ENCODE measurements at regions not wholly inside any gene's neighbourhood (a gene's known extent, or its start where the extent isn't known, plus 50 kb on each side); places are given as distances from the start of the nearest gene placed in this dataset.
A peak's percentile ranks its signal among the peaks of the same experiment; 100 is the strongest.
"Not testable (repeated sequence)": the region's sequence is repeated elsewhere in the genome, so short reads cannot be mapped to it uniquely, and the experiment has no call there.

DNA sequence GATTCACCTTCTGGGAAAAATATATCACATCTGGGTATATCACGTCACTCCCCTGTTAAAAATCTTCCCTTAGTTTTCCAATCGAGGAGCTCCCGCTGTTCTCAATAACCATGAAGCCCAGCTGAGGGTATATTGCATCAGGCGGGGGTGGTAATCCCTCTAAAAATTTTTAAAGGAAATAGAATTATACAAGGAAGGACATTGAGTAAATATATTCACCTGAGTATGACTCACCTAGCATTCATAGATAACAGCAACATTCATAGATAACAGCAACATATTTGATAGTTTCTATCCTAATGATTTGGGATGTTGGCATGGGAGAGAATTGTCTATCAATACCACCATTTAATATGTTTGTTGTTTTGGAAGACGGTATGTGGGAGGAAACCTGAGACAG is 473.6 kb downstream of the RMST start:
- DNase-seq: no peak

DNA sequence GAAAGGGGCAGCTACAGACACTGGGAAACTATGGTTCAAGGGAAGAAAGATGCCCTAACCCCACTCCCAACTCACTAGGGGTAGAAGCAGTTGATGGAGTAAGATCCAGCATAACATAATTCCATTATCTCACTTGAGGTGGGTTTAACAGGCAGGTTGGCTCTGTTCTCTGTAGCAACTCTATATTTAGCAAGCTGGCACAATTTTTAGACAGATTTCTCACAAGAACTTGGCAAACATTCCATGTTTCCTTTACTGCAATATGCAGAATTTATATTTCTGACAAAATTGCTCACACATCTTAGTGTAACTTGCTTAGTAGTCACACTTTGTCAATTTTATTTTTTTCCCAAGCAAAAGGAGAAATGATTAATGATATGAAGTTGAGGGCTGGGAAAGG is 475.4 kb downstream of the RMST start:
- no peak for DNase-seq

DNA sequence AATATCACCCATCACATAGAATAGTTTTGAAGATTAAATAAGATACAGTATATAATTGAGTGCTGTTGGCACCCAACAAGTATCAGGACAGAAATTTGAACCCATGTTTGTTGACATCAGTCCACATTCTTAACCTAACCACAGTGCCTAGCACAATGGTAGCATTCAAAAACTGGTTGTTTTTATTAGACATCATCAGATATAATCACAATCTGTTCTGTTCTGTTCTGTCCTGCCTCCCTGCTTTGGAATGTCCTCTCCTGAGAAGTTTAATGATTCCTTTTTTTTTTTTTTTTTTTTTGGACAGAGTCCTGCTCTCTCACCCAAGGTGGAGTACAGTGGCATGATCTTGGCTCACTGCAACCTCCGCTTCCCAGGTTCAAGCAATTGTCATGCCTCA is 476.6 kb downstream of the RMST start:
- DNase-seq: no peak

DNA sequence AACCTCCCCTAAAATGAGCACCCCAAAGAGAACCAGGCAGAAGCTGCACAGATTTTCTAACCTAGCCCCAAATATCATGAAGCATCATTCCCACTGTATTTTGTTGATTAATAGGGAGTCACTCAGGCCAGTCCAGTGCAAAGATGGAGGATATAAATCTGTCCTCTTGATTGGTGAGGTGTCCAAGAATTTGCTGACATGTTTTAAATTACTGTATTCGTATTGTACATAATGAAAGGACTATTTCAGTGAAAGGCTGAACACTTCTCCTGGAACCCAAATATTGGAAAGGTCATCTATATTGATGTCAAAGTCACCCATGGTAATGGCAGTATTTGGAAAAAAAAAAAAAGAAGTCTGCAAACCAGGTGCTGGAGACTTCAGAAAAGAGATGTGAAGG is 477.5 kb downstream of the RMST start:
- no peak for DNase-seq

DNA sequence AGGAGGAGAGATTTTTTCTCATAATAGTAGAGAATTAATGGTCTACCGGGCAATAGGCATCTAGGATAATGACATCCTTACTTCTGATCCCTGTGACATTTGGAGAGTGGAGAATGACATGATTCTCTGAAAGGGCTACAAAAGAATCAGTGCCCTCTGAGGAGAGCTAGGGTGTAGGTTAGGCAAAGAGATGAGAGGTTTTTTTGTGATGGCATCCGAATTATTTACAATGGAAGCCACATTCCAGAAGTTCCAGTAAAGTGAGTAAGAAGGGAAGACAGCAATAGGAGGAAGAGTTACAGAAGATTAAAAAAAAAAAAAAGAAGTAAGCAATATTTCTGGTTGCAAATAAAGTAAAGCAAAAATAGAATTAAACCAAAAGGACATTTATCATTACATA is 478.0 kb downstream of the RMST start:
- DNase-seq: no peak

DNA sequence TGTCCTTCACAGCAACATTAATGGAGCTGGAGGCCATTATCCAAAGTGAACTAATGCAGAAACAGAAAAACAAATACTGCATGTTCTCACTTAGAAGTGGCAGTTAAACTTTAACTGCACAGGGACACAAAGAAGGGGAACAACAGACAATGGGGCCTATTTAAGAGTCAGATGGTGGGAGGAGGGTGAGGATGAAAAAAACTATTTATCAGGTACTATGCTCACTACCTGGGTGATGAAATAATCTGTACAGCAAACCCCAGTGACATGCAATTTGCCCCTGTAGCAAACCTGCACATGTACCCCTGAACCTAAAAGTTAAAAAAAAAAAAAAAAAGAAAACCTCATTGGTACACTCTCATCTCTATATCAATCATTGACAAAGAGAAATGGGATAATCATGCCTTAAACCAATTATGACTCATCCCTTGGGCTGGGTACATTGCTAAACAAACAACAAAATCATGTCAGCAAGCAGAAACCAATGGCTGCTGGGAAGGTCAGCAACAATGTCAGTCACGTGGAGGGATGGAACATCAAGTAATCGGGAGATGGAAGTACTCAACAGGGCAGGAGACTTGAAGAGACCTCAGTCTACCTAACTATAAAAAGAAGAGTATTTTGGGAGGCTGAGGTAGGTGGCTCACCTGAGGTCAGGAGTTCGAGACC is 479.2 kb downstream of the RMST start:
- DNase-seq: no peak

DNA sequence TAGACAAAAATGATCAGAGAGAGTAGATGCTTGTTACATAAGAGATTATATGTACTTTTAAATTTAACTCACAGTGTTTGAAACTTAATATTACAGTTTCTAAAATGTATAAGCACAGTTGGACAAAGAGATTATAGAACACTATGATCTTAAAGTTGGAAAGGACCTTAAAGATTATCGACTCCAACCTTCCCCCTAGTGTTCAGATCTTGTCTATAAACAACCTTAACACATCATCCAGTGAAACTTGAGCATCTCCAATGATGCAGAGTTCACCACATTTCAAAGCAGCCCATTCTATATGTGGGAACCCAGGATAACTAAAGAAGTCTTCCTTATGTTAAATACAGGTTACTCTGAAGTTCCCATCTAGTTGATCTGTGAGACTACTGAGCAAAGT is 480.8 kb downstream of the RMST start:
- DNase-seq: no peak

DNA sequence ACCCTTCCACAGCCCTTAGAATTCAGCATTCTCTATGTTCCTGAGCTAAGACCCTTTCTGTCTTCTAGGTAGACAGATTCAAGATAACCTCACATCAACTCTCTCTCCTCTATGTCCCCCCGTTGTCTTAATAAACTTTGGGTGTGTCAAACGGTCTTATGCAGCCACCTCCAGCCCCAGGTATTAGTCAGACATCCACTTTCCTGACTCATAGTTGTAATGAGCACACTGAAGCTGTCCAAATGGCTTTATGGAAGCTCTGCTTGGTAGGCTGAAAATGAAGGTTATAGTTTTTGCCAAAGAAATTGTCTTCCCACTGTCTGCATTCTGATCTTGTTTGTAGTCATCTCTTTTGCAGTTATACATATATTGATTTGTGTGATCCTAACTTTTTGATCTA is 482.0 kb downstream of the RMST start:
- DNase-seq: no peak

DNA sequence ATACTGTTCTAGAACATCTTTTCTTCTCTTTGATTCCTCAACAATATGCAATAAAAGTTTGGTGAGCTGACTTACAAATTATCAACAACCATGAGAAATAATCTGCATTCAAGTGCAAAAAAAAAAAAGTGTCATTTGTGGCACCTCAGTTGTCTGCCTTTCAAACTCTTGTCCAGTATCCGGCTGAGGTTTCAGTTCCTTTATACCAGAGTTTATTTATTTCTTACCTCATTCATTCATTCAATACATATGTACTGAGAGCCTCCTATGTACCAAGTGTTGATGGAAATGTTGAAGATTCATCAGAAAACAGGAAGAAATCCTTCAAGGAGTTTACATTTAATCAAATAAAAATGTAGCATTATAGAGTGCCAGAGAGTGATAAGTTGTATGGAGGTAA is 484.1 kb downstream of the RMST start:
- DNase-seq: no peak

DNA sequence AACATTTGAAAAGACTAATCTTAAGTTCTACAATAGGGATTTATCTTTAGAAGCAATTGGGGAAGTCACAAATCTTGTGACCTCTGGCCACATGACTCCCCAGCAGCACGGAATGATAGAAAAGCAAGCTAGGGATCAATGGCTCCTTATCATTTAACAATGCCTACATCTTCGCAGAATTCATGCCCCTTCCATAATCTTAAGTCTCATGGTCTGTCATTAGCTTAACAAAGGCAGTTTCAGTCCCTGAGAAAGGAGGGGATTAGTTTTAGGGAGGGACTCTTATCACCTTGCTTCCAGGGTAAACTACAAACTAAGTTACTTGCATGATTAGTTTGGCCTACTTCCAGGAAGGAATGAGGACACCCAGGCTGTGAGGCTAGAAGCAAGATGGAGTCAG is 486.0 kb downstream of the RMST start:
- DNase-seq: no peak

DNA sequence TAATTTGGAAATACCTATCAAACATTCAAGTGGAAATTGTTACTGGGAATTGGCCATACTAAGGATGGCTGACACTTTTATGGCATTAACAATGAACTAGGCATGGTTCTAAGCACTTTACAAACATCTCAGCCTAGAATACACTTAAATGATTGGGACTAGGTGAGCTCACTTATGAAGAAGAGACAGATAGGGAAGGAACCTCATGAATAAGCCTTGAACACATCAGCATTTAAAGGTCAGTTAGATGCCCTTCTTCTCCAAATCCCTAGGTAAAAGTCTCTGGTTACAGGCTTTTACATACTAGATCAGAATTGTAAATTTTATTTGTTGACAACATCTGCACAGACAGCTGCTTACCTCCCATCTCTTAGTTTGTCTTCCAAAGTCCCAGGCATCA is 488.6 kb downstream of the RMST start:
- no peak for DNase-seq

DNA sequence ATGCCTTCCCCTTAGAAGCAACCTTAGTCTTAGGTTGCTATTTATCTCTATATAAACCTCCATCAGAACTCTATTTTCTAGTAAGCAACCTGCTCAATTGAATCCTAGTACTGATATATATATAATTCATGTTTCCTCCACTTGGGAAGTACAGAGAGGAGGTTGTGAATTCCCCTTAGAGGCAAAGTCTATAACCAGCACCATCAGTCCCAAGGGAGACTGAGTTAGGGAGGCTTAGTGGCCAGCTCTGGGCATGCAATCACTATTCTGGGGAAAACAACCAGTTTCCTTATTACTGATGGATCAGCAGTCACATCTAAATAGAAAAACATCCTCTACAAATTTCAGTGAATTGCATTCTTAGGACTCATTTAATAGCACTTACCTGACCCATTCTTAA is 489.1 kb downstream of the RMST start:
- DNase-seq: no peak

DNA sequence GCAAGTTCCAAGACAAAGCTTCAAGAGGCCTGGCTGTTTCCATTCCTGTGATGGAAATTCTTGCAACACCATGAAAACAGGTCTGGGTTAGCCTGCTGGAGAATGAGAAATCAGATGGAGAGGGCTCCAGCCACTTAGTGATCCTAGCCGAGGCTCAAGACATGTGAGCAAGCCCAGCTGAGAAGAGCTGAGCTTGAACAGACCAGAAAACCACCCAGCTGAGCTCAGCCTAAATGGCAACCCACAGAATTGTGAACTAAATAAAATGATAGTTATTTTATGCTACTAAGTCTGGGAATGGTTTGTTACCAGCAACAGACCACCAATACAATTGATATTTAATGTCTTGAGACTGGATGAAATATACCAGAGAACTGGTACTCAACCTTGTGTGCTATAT is 494.5 kb downstream of the RMST start:
- DNase-seq: no peak

DNA sequence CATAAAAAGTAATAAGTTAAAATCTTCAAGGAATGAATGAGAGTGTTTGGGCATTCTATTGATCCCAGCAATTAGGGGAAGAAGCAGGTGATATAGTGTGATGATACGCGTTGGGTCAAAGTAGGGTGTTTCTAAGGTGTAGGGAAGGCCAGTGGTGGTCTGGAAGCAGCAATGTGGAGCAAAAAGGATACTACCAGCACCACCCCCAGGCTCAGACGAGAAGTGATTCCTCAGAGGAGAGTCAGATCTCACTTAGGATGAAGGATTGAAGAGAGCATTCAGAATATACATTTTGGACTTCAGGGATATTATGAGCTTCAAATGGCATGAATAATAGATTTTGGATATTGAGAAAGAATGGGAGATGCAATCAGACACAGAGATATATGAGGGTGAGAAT is 497.6 kb downstream of the RMST start:
- no peak for DNase-seq

DNA sequence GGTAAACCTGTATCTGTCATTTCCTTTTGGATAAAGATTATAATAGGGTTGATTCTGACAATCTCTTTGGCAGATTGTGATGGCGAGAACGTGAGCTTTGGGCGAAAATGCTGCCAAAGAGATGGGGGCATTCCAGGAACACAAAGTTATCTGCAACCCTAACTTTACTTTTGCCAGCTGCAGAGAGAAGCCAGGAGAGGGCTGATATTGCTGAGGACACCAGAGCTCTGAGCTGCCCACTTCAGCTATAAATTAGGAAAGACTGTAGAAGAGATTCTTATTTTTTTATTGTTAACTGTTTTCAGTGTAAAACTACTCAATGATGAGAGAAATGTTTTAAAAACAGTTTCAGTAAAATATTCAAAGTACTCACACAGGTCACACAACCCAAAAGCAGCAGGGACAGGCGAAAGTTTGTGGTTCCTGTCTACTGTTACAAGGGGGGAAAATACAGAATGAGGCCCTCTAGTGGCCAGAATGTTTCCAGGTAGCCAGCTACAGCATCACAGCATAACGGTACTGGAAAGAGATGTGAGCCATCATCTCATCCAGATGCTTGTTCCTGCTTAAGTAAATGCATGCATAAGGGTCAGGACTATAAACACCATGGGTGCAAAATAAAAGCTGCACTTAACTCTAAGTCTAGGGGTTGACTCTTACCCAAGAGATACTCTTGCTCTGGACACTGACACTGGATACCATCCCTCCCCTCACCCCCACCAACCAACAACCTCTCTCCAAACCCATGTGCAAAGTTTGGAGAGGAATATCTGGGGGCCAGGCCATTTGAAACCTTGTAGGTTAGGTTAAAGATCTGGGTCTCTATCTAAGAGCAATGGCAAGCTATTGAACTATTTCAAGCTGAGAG is 498.4 kb downstream of the RMST start:
- peak in 1 of 5 experiments; percentile 17 for DNase-seq

DNA sequence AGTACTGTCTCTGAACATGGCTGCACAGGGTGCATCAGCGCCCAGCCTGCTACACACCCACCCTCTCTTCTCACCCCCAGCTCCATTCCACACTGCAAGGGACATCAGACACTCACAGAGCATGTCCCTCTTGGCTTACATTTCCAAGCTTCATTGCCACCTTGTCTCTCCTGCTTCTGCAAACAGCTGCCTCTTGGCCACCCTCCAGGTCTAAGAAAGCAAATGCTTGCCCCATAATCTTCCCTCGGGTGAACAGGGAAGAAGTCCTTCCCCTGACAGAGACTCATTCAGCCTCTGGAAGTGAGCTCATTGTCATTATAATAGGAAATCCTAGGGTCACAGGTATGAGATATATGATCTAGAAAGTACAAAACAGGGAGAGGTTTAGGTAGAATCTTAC is 505.2 kb downstream of the RMST start:
- DNase-seq: no peak

DNA sequence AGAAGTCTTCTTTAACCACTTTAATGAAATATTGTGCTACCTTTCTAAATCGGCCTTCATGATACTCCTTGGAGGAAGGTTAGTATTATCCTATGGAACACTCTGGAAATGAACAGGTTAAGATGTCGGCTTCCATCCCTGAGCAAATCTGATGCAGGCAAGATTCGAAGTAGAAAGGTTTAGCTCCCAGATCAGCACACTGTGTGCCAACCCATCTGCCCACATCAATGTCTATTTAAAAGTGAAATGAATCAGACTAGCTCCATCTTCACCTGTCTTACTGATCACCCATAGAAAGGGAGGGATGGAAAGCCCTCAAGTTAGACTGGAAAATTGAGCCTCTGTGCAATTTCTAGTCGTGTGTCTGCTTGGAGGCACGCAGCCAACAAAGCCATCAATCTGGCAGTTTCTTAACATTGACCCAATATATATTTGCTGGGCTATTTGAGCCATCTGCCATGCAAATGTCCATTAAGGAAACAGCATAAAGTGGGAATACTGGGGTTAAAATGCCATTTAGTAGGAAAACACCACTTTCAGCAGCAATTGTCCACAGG is 506.1 kb downstream of the RMST start:
- no peak for DNase-seq

DNA sequence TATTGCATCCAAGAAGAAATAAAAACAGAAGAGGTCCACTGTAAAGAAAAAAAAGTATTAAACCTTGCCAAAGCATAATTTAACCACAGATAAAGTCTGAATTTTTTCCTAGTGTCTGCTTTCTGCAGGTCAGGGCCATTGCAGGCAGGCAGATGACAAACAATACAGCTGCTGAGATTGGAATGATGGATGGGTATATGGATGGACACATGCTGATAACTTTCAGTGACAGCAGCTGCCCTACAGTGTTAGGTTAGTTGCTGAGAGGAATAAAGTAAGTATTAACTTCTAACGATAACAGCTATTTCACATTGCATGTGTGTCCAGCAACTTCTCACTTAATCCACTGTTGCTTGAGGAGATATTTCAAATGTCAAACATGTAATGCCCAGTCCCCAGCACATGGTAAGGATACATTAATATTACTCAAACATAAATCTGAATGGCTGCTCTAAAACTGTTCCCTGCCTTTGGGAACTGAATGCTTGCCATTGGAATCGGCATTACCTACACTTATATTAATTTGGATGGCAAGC is 515.3 kb downstream of the RMST start:
- no peak for DNase-seq

DNA sequence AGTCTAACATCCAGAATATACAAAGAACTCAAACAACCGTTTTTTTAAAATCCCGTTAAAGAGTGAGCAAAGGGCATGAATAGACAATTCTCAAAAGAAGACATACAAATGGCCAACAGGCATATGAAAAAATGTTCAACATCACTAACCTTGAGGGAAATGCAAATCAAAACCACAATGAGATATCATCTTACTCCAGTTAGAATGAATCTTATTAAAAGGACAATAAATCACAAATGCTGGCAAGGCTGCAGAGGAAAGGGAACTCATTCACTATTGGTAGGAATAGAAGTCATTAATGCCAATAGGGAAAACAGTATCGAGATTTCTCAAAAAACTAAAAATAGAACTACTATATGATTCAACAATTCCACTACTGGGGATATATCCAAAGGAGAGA is 520.1 kb downstream of the RMST start:
- DNase-seq: no peak

DNA sequence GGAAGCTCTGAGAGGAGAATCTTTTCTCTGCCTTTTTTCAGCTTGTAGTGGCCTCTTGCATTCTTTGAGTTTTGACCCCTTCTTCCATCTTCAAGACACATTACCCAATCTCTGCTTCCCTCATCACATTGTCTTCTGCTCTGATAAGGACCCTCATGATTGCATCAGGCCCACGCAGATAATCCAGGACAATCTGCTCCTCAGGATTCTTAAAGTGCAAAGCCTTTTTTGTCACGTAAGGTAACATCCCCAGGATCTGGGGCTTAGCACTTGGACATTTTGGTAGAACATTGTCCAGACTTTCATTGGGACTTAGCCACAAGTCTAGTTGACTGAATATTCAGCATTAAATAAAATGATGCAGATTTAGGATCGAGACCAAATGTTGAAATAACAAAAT is 521.2 kb downstream of the RMST start:
- no peak for DNase-seq

DNA sequence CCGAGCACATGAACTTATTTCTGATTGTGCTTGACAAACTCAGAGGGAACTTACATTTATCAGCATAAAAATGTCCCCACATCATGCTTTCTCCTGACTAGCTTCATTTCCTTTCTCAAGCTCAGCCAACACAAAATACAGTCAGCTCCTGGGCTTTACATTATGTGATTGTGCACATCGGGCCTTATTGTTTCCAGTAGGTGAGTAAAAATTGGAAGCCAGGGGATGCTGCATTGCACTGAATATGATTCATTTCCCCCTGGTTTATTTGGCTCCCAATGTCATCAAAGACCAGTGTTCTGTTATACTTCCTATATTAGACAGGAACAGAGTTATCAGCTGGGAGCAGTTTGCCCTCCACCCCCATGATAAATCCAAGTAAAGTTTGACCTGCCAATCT is 521.8 kb downstream of the RMST start:
- DNase-seq: no peak

DNA sequence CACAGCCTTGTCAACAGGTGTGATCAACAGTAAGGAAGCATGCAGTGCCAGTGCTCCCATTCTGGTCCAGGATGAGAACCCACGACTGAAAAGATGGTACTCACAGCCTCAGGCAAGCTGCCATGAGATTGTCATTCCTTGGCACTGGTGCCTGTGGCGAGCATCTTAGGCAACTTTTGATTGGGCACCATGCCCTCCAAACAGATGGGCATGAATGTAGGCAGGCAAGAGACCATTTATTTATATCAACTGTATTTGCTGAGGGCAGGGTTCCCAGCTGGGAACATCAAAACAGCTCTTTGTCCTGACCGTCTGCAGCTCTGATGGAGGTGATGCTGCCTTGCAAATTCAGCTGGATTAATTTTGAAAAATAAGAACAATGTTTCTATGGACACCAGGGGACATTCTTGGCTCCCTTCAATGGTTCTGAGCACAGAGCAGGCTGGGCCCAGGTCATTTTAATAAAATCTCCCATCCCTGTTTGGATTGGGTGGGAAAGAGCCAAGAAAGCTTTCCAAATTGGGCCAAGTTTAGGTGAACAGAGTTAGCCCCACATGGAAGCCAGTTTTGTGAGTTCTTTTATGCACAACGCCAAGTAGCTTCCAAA is 522.5 kb downstream of the RMST start:
- no peak for DNase-seq

DNA sequence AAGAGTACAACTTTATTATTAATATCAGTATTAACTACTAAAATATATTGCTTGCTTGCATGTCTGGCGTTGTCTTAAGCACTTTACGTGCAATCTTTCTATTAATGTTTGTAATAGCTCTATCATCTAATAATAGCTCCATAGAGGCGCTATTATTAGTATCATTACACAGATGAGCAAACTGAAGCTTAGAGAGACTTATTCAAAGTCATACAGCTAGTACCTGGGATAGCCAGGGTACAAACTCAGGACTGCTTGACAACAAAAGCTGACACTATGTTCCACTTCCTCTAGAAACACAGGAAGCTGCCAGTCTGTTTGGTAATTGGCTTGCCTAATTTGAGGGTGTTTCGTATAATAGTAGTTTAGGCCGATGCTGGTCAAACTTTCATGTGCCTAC is 523.2 kb downstream of the RMST start:
- no peak for DNase-seq

DNA sequence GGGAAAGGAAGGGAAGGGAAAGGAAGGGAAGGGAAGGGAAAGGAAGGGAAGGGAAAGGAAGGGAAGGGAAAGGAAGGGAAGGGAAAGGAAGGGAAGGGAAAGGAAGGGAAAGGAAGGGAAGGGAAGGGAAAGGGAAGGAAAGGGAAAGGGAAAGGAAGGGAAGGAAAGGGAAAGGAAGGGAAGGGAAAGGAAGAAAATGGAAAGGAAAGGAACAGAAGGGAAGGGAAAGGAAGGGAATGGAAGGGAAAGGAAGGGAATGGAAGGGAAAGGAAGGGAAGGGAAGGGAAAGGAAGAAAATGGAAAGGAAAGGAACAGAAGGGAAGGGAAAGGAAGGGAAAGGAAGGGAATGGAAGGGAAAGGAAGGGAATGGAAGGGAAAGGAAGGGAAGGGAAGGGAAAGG is 526.0 kb downstream of the RMST start:
- DNase-seq: not testable (repeated sequence)

All from T-helper 2 cell (primary cell).